ENCODE measurements at regions not wholly inside any gene's neighbourhood (a gene's known extent, or its start where the extent isn't known, plus 50 kb on each side); places are given as distances from the start of the nearest gene placed in this dataset.

- Histone ChIP-seq H3K9me2 (ENCODE audit: insufficient read depth) (no peaks in the 10 kb centered on the region), H2AFZ (ENCODE audit: low read depth, low read length, poor library complexity, severe bottlenecking) (no peak overlapping the region), H3K36me3 (ENCODE audit: control insufficient read depth in 1 of 2, insufficient read depth in 2 of 2, low read length in 2 of 2) (no peaks in the 10 kb centered on the region), H3K27me3 (ENCODE audit: insufficient read depth, low read length) (no peaks in the 10 kb centered on the region), H3K4me1 (ENCODE audit: control insufficient read depth in 1 of 2, insufficient read depth in 2 of 2, low read length in 2 of 2) (peaks cover 4 to 14% of the 10 kb centered on the region in 2 experiments; a peak in 2 of 4 replicates), H3K4me2 (ENCODE audit: low read length) (no peak overlapping the region), H3K79me2 (ENCODE audit: insufficient read depth, low read length) (no peaks in the 10 kb centered on the region), H3K9ac (ENCODE audit: low read length) (no peak overlapping the region), H3K27ac (ENCODE audit: low read depth, low read length) (no peak overlapping the region), H3K4me3 (replicated peaks in 1 of 2; ENCODE audit: low read depth in 1 of 2, low read length in 2 of 2) (no peak overlapping the region), H4K20me1 (ENCODE audit: insufficient read depth) (no peaks in the 10 kb centered on the region), H3K9me3 (ENCODE audit: control insufficient read depth in 1 of 2, insufficient read depth in 1 of 2, low read depth in 1 of 2, low read length in 2 of 2) (no peaks in the 10 kb centered on the region)
- ATAC-seq, result no peak
- RAD21 ChIA-PET (ENCODE audit: low non-redundant PET in 1 of 2, low total read pairs in 2 of 2, uncharacterized antibody in 2 of 2, unreplicated experiment in 2 of 2), result no interaction called here
- DNase-seq (ENCODE audit: low read depth, low spot score), result no peak
- TF ChIP-seq MAX (IDR thresholded peaks at IDR 0.05) (no peak), ZFX (IDR thresholded peaks at IDR 0.05) (no peak), RAD21 (IDR thresholded peaks at IDR 0.05; ENCODE audit: low read depth) (no peak), JUND (IDR thresholded peaks at IDR 0.05) (no peak)
- no TSS peak for BruUV-seq (replicated peaks)
- intact Hi-C loops (cut with micrococcal nuclease), result no loop called here
- POLR2A ChIA-PET, result no interaction called here
- CTCF ChIA-PET, result no interaction called here
Measured at GRCh38 chr5:130286971-130287370, 382.7 kb downstream of the CHSY3 start.

- Histone ChIP-seq H3K36me3 (ENCODE audit: control insufficient read depth in 1 of 2, insufficient read depth in 2 of 2, low read length in 2 of 2) (no peaks in the 10 kb centered on the region), H3K27ac (ENCODE audit: low read depth, low read length) (no peak overlapping the region), H3K9me3 (ENCODE audit: control insufficient read depth in 1 of 2, insufficient read depth in 1 of 2, low read depth in 1 of 2, low read length in 2 of 2) (no peaks in the 10 kb centered on the region), H4K20me1 (ENCODE audit: insufficient read depth) (no peaks in the 10 kb centered on the region), H3K4me2 (ENCODE audit: low read length) (no peak overlapping the region), H3K79me2 (ENCODE audit: insufficient read depth, low read length) (no peaks in the 10 kb centered on the region), H3K4me1 (ENCODE audit: control insufficient read depth in 1 of 2, insufficient read depth in 2 of 2, low read length in 2 of 2) (no peaks in the 10 kb centered on the region), H3K4me3 (replicated peaks in 1 of 2; ENCODE audit: low read depth in 1 of 2, low read length in 2 of 2) (no peak overlapping the region), H3K9me2 (ENCODE audit: insufficient read depth) (no peaks in the 10 kb centered on the region), H2AFZ (ENCODE audit: low read depth, low read length, poor library complexity, severe bottlenecking) (no peak overlapping the region), H3K9ac (ENCODE audit: low read length) (no peak overlapping the region), H3K27me3 (ENCODE audit: insufficient read depth, low read length) (no peaks in the 10 kb centered on the region)
- ATAC-seq (no peak), DNase-seq (ENCODE audit: low read depth, low spot score) (no peak)
- RAD21 ChIA-PET (ENCODE audit: low non-redundant PET in 1 of 2, low total read pairs in 2 of 2, uncharacterized antibody in 2 of 2, unreplicated experiment in 2 of 2), result no interaction called here
- no TSS peak for BruUV-seq (replicated peaks)
- intact Hi-C loops (cut with micrococcal nuclease), result no loop called here
- no peak for TF ChIP-seq RAD21 (IDR thresholded peaks at IDR 0.05; ENCODE audit: low read depth)
- no peak for TF ChIP-seq JUND (IDR thresholded peaks at IDR 0.05)
- no peak for TF ChIP-seq ATF3 (IDR thresholded peaks at IDR 0.05)
- no peak for TF ChIP-seq YY1 (IDR thresholded peaks at IDR 0.05; ENCODE audit: extremely low read depth, insufficient replicate concordance, low read depth, low read length)
- no peak for TF ChIP-seq POLR2A (IDR thresholded peaks at IDR 0.05; ENCODE audit: borderline replicate concordance, extremely low read depth, insufficient read depth, insufficient read length)
- no peak for TF ChIP-seq ZFX (IDR thresholded peaks at IDR 0.05)
- TF ChIP-seq SP1 (IDR thresholded peaks at IDR 0.05; ENCODE audit: low read depth), result no peak
- no peak for TF ChIP-seq ZNF274 (IDR thresholded peaks at IDR 0.05; ENCODE audit: low read depth, low read length)
- TF ChIP-seq EZH2 (IDR thresholded peaks at IDR 0.05), result no peak
- TF ChIP-seq EGR1 (IDR thresholded peaks at IDR 0.05; ENCODE audit: low read depth), result no peak
- TF ChIP-seq REST (IDR thresholded peaks at IDR 0.05; ENCODE audit: low read depth), result no peak
- TF ChIP-seq CEBPB (IDR thresholded peaks at IDR 0.05; ENCODE audit: low read depth), result no peak
- TF ChIP-seq POLR2AphosphoS5 (IDR thresholded peaks at IDR 0.05; ENCODE audit: low read depth, low read length), result no peak
- TF ChIP-seq CTCF (IDR thresholded peaks at IDR 0.05 in 2 of 3, conservative IDR thresholded peaks at IDR 0.05 in 1 of 3; ENCODE audit: borderline replicate concordance in 1 of 3, insufficient read depth in 1 of 3, low read depth in 2 of 3, low read length in 2 of 3), result no peak
- CTCF ChIA-PET, result no interaction called here
- POLR2A ChIA-PET, result no interaction called here
Measured at GRCh38 chr5:130282049-130282448, 377.8 kb downstream of the CHSY3 start.

Measured in HCT116 (cell line).